ENCODE measurements at regions not wholly inside any gene's neighbourhood (a gene's known extent, or its start where the extent isn't known, plus 50 kb on each side); places are given as distances from the start of the nearest gene placed in this dataset.

GRCh38 chr4:56208103-56208502 is 179.2 kb downstream of the AASDH start:
- no peak overlapping the region for H3K4me3 ChIP-seq
- H3K27ac ChIP-seq, result no peak overlapping the region
- no peaks in the 10 kb centered on the region for H3K9me3 ChIP-seq
- no peak for DNase-seq
- intact Hi-C loops (cut with DNase I; ENCODE audit: low total_unique reads), result no loop called here
- no peaks in the 10 kb centered on the region for H3K36me3 ChIP-seq
- no peaks in the 10 kb centered on the region for H3K27me3 ChIP-seq
- no peaks in the 10 kb centered on the region for H3K4me1 ChIP-seq
- TF ChIP-seq POLR2A (IDR thresholded peaks at IDR 0.05) (no peak), CTCF (IDR thresholded peaks at IDR 0.05) (no peak)

GRCh38 chr4:56206258-56206657 is 181.0 kb downstream of the AASDH start:
- no peak for DNase-seq
- H3K4me1 ChIP-seq, result no peaks in the 10 kb centered on the region
- H3K36me3 ChIP-seq, result no peaks in the 10 kb centered on the region
- no peak overlapping the region for H3K4me3 ChIP-seq
- TF ChIP-seq CTCF (IDR thresholded peaks at IDR 0.05), result no peak
- intact Hi-C loops (cut with DNase I; ENCODE audit: low total_unique reads), result no loop called here
- H3K27me3 ChIP-seq, result no peaks in the 10 kb centered on the region
- no peaks in the 10 kb centered on the region for H3K9me3 ChIP-seq
- H3K27ac ChIP-seq, result no peak overlapping the region

- no peaks in the 10 kb centered on the region for H3K27me3 ChIP-seq
- no peaks in the 10 kb centered on the region for H3K36me3 ChIP-seq
- H3K4me3 ChIP-seq, result no peak overlapping the region
- no peak overlapping the region for H3K27ac ChIP-seq
- H3K9me3 ChIP-seq, result no peaks in the 10 kb centered on the region
- H3K4me1 ChIP-seq, result no peaks in the 10 kb centered on the region
- intact Hi-C loops (cut with DNase I; ENCODE audit: low total_unique reads), result no loop called here
- DNase-seq, result no peak
- TF ChIP-seq CTCF (IDR thresholded peaks at IDR 0.05) (no peak), POLR2A (IDR thresholded peaks at IDR 0.05) (no peak)
Observed at GRCh38 chr4:56200275-56200674, 187.0 kb downstream of the AASDH start.

GRCh38 chr4:56198265-56198664 is 189.0 kb downstream of the AASDH start:
- Histone ChIP-seq H3K27me3 (no peaks in the 10 kb centered on the region), H3K36me3 (no peaks in the 10 kb centered on the region), H3K4me1 (no peaks in the 10 kb centered on the region), H3K27ac (no peak overlapping the region), H3K4me3 (no peak overlapping the region), H3K9me3 (no peaks in the 10 kb centered on the region)
- no peak for TF ChIP-seq CTCF (IDR thresholded peaks at IDR 0.05)
- TF ChIP-seq POLR2A (IDR thresholded peaks at IDR 0.05), result no peak
- DNase-seq, result no peak
- intact Hi-C loops (cut with DNase I; ENCODE audit: low total_unique reads), result no loop called here

- Histone ChIP-seq H3K9me3 (no peaks in the 10 kb centered on the region), H3K36me3 (no peaks in the 10 kb centered on the region), H3K27ac (no peak overlapping the region), H3K4me3 (no peak overlapping the region), H3K27me3 (no peaks in the 10 kb centered on the region), H3K4me1 (no peaks in the 10 kb centered on the region)
- TF ChIP-seq POLR2A (IDR thresholded peaks at IDR 0.05) (no peak), CTCF (IDR thresholded peaks at IDR 0.05) (no peak)
- no peak for DNase-seq
- intact Hi-C loops (cut with DNase I; ENCODE audit: low total_unique reads), result no loop called here
Observed at GRCh38 chr4:56197387-56197786, 189.9 kb downstream of the AASDH start.

All from uterus (tissue), 3 donors.